Ascending aorta (tissue), 2 donors: ENCODE measurements at regions not wholly inside any gene's neighbourhood (a gene's known extent, or its start where the extent isn't known, plus 50 kb on each side); places are given as distances from the start of the nearest gene placed in this dataset.

Experiments
- DNase-seq, 2 donors: peaks; one replicate each; pipeline ENCODE4 v3.0.0-alpha.2; 2019; ENCODE audit warnings: low spot score in 2 of 2
- H3K27ac ChIP-seq, 2 donors: fragments of 200-600 bp; sonication (generic); one replicate each; pipeline ENCODE4 v1.5.1; 2016 to 2017; ENCODE audit warnings: mild to moderate bottlenecking in 1 of 2
- H3K27me3 ChIP-seq: fragments of 200-600 bp; sonication (generic); one replicate; pipeline ENCODE4 v1.5.1; 2017
- H3K36me3 ChIP-seq, 2 donors: fragments of 200-600 bp; sonication (generic); one replicate each; pipeline ENCODE4 v1.5.1; 2016
- H3K4me1 ChIP-seq, 2 donors: fragments of 200-600 bp; sonication (generic); one replicate each; pipeline ENCODE4 v1.5.1; 2016 to 2017; ENCODE audit warnings: mild to moderate bottlenecking in 1 of 2
- H3K4me3 ChIP-seq, 2 donors: fragments of 200-600 bp; sonication (generic); one replicate each; pipeline ENCODE4 v1.5.1; 2016 to 2017; ENCODE audit warnings: mild to moderate bottlenecking in 1 of 2
- H3K9me3 ChIP-seq, 2 donors: fragments of 200-600 bp; sonication (generic); one replicate each; pipeline ENCODE4 v1.5.1; 2016
- intact Hi-C: fragments of 100-400 bp; cut with DNase I; formaldehyde crosslinking; loops from one replicate; pipeline ENCODE4 v1.15.1; 2023
- TF ChIP-seq, protein P1 (sequence below), 3 experiments: fragments of 200-600 bp in 2 of 3; fragments of 450-650 bp in 1 of 3; sonication (generic) in 2 of 3; IDR thresholded peaks; one replicate each; pipeline ENCODE4 v1.5.1; 2016 to 2019; ENCODE audit warnings: antibody characterized with exemption in 3 of 3, mild to moderate bottlenecking in 1 of 3, moderate library complexity in 1 of 3

DNA sequence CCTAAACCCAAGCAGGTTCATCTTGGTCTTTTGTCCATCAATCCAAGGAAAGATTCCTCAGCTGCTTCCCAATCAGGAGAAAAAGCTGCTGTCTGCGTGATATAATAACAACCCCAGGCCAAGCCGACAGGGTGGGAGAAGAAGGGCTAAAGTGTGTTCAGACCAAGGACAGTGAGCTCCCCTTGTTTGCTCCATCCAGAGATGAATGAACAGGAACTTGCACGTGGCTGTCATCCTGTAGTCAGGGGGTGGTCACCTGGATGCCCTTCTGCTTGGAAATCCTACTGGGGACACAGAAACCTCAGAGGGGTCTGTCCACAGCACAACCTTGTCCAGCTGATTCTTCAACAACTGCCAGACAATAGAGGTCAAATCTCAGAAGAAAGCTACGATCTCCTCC lies 414.5 kb downstream of the SOX9 start:
- DNase-seq: no peak
- TF ChIP-seq, protein P1, sequence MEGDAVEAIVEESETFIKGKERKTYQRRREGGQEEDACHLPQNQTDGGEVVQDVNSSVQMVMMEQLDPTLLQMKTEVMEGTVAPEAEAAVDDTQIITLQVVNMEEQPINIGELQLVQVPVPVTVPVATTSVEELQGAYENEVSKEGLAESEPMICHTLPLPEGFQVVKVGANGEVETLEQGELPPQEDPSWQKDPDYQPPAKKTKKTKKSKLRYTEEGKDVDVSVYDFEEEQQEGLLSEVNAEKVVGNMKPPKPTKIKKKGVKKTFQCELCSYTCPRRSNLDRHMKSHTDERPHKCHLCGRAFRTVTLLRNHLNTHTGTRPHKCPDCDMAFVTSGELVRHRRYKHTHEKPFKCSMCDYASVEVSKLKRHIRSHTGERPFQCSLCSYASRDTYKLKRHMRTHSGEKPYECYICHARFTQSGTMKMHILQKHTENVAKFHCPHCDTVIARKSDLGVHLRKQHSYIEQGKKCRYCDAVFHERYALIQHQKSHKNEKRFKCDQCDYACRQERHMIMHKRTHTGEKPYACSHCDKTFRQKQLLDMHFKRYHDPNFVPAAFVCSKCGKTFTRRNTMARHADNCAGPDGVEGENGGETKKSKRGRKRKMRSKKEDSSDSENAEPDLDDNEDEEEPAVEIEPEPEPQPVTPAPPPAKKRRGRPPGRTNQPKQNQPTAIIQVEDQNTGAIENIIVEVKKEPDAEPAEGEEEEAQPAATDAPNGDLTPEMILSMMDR (IDR thresholded peaks at IDR 0.05): no peak
- peaks cover 0 to 4% of the 10 kb centered on the region in 2 donors for H3K4me1 ChIP-seq
- no peak overlapping the region for H3K4me3 ChIP-seq
- intact Hi-C loops: no loop called here
- H3K27ac ChIP-seq: no peak overlapping the region
- H3K9me3 ChIP-seq: no peaks in the 10 kb centered on the region
- no peaks in the 10 kb centered on the region for H3K36me3 ChIP-seq
- H3K27me3 ChIP-seq: no peaks in the 10 kb centered on the region

DNA sequence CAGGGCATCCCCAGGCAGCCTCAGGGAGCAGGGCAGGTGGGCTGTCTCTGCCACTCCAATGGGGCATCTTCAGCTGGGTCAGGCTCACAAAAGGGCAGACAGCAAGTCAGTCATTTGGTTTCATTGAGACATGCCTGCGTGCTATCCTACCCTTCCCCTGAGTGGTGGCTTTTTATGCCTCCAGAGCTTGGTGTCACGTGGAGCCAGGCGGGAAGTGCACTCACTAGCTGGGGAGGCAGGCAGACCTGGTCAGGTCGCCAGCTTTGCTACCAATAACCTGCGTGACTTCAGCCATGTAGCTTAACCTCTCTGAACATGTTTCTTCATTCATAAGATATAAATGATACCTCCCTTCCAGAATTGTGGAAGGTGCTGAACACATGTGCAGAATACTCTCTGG lies 415.0 kb downstream of the SOX9 start:
- intact Hi-C loops: no loop called here
- Histone ChIP-seq H3K4me1 (peaks cover 0 to 4% of the 10 kb centered on the region in 2 donors), H3K36me3 (no peaks in the 10 kb centered on the region), H3K4me3 (no peak overlapping the region), H3K9me3 (no peaks in the 10 kb centered on the region), H3K27me3 (no peaks in the 10 kb centered on the region), H3K27ac (no peak overlapping the region)
- DNase-seq: no peak
- TF ChIP-seq, protein P1 (IDR thresholded peaks at IDR 0.05): no peak

DNA sequence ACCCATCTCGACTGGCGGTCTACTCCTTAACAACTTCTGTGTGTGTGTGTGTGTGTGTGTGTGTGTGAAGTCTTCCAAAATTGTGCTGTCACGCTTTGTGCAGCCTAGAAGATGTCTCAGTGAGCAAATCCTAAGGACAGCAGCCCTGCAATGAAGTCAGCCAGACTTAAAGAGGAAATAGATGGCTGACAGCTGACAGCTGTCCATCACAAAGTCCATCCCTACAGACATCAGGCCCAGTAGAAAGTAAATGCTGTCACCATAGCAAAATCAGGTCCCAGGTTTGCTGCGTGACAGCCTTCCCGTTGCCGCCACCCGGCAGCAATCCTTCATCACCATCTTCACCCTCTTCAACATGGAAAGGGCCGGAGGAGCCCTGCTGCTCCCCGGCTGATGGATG lies 416.0 kb downstream of the SOX9 start:
- no peak for DNase-seq
- H3K9me3 ChIP-seq: no peaks in the 10 kb centered on the region
- no peak overlapping the region for H3K27ac ChIP-seq
- TF ChIP-seq, protein P1 (IDR thresholded peaks at IDR 0.05): no peak
- intact Hi-C loops: no loop called here
- no peak overlapping the region for H3K4me3 ChIP-seq
- no peaks in the 10 kb centered on the region for H3K27me3 ChIP-seq
- no peaks in the 10 kb centered on the region for H3K36me3 ChIP-seq
- H3K4me1 ChIP-seq: peaks cover 0 to 4% of the 10 kb centered on the region in 2 donors

DNA sequence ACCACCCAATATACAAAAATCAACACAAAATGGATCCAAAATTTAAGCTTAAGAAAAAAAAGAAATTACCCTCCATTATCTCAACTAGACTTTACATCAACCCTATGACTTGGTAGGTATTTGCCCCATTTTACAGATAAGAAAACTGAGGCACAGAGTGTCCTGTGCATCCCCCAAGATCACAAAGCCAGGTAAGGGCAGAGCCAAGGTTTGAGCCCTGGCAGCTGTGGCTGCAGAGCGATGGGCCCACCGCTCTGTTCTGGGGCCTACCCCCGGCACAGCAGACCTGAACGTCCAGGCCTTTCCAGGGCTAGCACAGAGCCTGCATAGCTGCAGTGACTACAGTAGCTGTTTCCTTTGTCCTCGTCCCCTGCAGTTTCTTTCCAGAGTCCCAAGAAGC lies 417.6 kb downstream of the SOX9 start:
- Histone ChIP-seq H3K36me3 (no peaks in the 10 kb centered on the region), H3K27ac (no peak overlapping the region), H3K4me3 (no peak overlapping the region), H3K9me3 (no peaks in the 10 kb centered on the region), H3K27me3 (no peaks in the 10 kb centered on the region), H3K4me1 (peaks cover 0 to 4% of the 10 kb centered on the region in 2 donors)
- TF ChIP-seq, protein P1 (IDR thresholded peaks at IDR 0.05): no peak
- no peak for DNase-seq
- intact Hi-C loops: no loop called here

DNA sequence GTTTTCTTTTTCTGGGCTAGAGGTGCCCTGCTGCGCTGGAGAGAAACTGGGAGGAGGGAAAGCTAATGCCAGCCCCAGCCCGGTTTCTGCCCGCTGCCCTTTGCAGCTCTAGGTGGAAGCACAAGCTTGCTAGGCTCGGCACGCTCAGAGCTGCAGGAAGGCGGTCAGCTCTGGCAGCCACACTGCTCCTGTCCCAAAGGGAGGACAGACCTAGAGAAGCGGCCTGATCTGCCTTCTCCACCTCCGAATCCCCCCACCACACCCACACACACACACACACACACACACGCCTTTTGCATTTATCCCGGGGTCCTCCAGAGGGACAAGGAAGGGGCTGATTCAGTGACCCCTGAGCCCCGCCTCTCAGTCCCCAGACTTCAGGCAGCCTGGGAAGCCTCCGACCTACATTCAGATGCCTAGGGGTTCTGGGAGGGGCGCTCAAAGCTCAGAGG lies 418.1 kb downstream of the SOX9 start:
- no peaks in the 10 kb centered on the region for H3K27me3 ChIP-seq
- no peaks in the 10 kb centered on the region for H3K9me3 ChIP-seq
- H3K27ac ChIP-seq: no peak overlapping the region
- peaks cover 0 to 4% of the 10 kb centered on the region in 2 donors for H3K4me1 ChIP-seq
- no peaks in the 10 kb centered on the region for H3K36me3 ChIP-seq
- no peak overlapping the region for H3K4me3 ChIP-seq
- intact Hi-C loops: no loop called here
- TF ChIP-seq, protein P1 (IDR thresholded peaks at IDR 0.05): no peak
- DNase-seq: no peak
